CD4-positive, alpha-beta T cell (primary cell): ENCODE measurements at regions not wholly inside any gene's neighbourhood (a gene's known extent, or its start where the extent isn't known, plus 50 kb on each side); places are given as distances from the start of the nearest gene placed in this dataset.

Experiments
- ATAC-seq: fragments of 200-7000 bp; cut with Tn5 transposase; one replicate; pipeline ENCODE4 v1.10.0; 2022; ENCODE audit warnings: mild to moderate bottlenecking; ENCODE audit not compliant: poor library complexity
- CTCF ChIA-PET: fragments of 350-600 bp; sonication (Branson Sonifier 250); formaldehyde crosslinking; loops from one replicate; lab custom pipeline; 2021; ENCODE audit warnings: antibody characterized with exemption, inconsistent platforms; lab: Charles Lee
- POLR2A ChIA-PET: fragments of 350-600 bp; sonication (Branson Sonifier 250); formaldehyde crosslinking; loops from one replicate; lab custom pipeline; 2021; ENCODE audit warnings: antibody characterized with exemption, inconsistent platforms; lab: Charles Lee
- DNase-seq, 14 experiments: peaks; one replicate each; pipeline ENCODE4 v3.0.0-alpha.2; 2013 to 2020; ENCODE audit warnings: mixed read lengths in 2 of 14
- H3K27ac ChIP-seq, 2 donors: one replicate each; pipeline versions ENCODE4 v1.5.1 to v1.7.0; 2013; ENCODE audit warnings: low read length in 2 of 2, low read depth in 1 of 2, mild to moderate bottlenecking in 1 of 2
- H3K27me3 ChIP-seq, 2 experiments: 1 replicate in 1 of 2; 2 replicates in 1 of 2; pipeline versions ENCODE4 v1.6.1 to v1.7.0; 2013; ENCODE audit warnings: low read length in 2 of 2, control low read depth in 1 of 2, mild to moderate bottlenecking in 1 of 2, moderate library complexity in 1 of 2; ENCODE audit not compliant: insufficient read depth in 2 of 2, control insufficient read depth in 1 of 2
- H3K36me3 ChIP-seq: one replicate; pipeline ENCODE4 v1.6.1; 2013; ENCODE audit warnings: low read length, control low read depth; ENCODE audit not compliant: insufficient read depth
- H3K4me1 ChIP-seq: one replicate; pipeline ENCODE4 v1.6.1; 2013; ENCODE audit warnings: low read length, control low read depth; ENCODE audit not compliant: insufficient read depth
- H3K4me3 ChIP-seq: one replicate; pipeline ENCODE4 v1.5.1; 2013; ENCODE audit warnings: mild to moderate bottlenecking, low read length, moderate library complexity
- H3K9me3 ChIP-seq, 2 experiments: 1 replicate in 1 of 2; 2 replicates in 1 of 2; pipeline versions ENCODE4 v1.6.1 to v1.7.0; 2013; ENCODE audit warnings: low read length in 2 of 2, mild to moderate bottlenecking in 2 of 2, control low read depth in 1 of 2, moderate library complexity in 1 of 2; ENCODE audit not compliant: control insufficient read depth in 1 of 2, insufficient read depth in 1 of 2
- H3K27ac Mint-ChIP-seq: one replicate; pipeline ENCODE4 v1.8.0; 2020; ENCODE audit warnings: mixed read lengths
- H3K27me3 Mint-ChIP-seq: one replicate; pipeline ENCODE4 v1.8.0; 2021; ENCODE audit warnings: mixed read lengths
- H3K36me3 Mint-ChIP-seq: one replicate; pipeline ENCODE4 v1.8.0; 2021; ENCODE audit warnings: low read depth, mixed read lengths
- H3K4me1 Mint-ChIP-seq: one replicate; pipeline ENCODE4 v1.8.0; 2021; ENCODE audit warnings: low read depth, mixed read lengths
- H3K4me3 Mint-ChIP-seq: one replicate; pipeline ENCODE4 v1.8.0; 2020; ENCODE audit warnings: mild to moderate bottlenecking, mixed read lengths
- H3K9me3 Mint-ChIP-seq: one replicate; pipeline ENCODE4 v1.8.0; 2020; ENCODE audit warnings: mixed read lengths
- CTCF ChIP-seq: fragments of 200-600 bp; IDR thresholded peaks from one replicate; pipeline ENCODE4 v1.8.0; 2022; ENCODE audit warnings: antibody characterized with exemption, mild to moderate bottlenecking
- intact Hi-C, 2 experiments: fragments of 100-400 bp; cut with DNase I in 1 of 2; cut with micrococcal nuclease in 1 of 2; formaldehyde crosslinking; loops; one replicate each; pipeline versions ENCODE4 v1.15.1 to v1.9.0; 2023 to 2025; cut with DNase I, micrococcal nuclease

- ATAC-seq (no peak), DNase-seq (no peak)
- TF ChIP-seq CTCF: no peak
- CTCF ChIA-PET: no interaction called here
- no peaks in the 10 kb centered on the region for H3K9me3 ChIP-seq
- Mint-ChIP-seq H3K27me3 (no peaks in the 10 kb centered on the region), H3K27ac (no peak overlapping the region), H3K36me3 (no peaks in the 10 kb centered on the region), H3K4me1 (no peaks in the 10 kb centered on the region), H3K4me3 (no peak overlapping the region), H3K9me3 (no peaks in the 10 kb centered on the region)
- H3K27me3 ChIP-seq: no peaks in the 10 kb centered on the region
- no peaks in the 10 kb centered on the region for H3K36me3 ChIP-seq
- no peak overlapping the region for H3K4me3 ChIP-seq
- H3K27ac ChIP-seq: no peak overlapping the region
- H3K4me1 ChIP-seq: no peaks in the 10 kb centered on the region
- intact Hi-C loops: no loop called here
- POLR2A ChIA-PET: no interaction called here
Observed at GRCh38 chrX:39600222-39600621, 497.5 kb downstream of the BCOR start.

- Histone ChIP-seq H3K27ac (no peak overlapping the region), H3K4me1 (no peaks in the 10 kb centered on the region), H3K4me3 (no peak overlapping the region), H3K27me3 (no peaks in the 10 kb centered on the region), H3K36me3 (no peaks in the 10 kb centered on the region), H3K9me3 (no peaks in the 10 kb centered on the region)
- intact Hi-C loops: no loop called here
- ATAC-seq (no peak), DNase-seq (no peak)
- no peaks in the 10 kb centered on the region for H3K9me3 Mint-ChIP-seq
- no peak overlapping the region for H3K27ac Mint-ChIP-seq
- no peaks in the 10 kb centered on the region for H3K36me3 Mint-ChIP-seq
- no peak for TF ChIP-seq CTCF
- H3K27me3 Mint-ChIP-seq: no peaks in the 10 kb centered on the region
- H3K4me3 Mint-ChIP-seq: no peak overlapping the region
- ChIA-PET CTCF (no interaction called here), POLR2A (no interaction called here)
- no peaks in the 10 kb centered on the region for H3K4me1 Mint-ChIP-seq
Observed at GRCh38 chrX:39601231-39602177, 496.3 kb downstream of the BCOR start.

- H3K4me1 ChIP-seq: no peaks in the 10 kb centered on the region
- DNase-seq (no peak), ATAC-seq (no peak)
- H3K36me3 ChIP-seq: no peaks in the 10 kb centered on the region
- ChIA-PET POLR2A (no interaction called here), CTCF (no interaction called here)
- no peak overlapping the region for H3K4me3 Mint-ChIP-seq
- H3K4me1 Mint-ChIP-seq: no peaks in the 10 kb centered on the region
- no peak overlapping the region for H3K4me3 ChIP-seq
- no peaks in the 10 kb centered on the region for H3K36me3 Mint-ChIP-seq
- TF ChIP-seq CTCF: no peak
- H3K27ac ChIP-seq: no peak overlapping the region
- H3K9me3 Mint-ChIP-seq: no peaks in the 10 kb centered on the region
- H3K27me3 ChIP-seq: no peaks in the 10 kb centered on the region
- intact Hi-C loops: no loop called here
- no peak overlapping the region for H3K27ac Mint-ChIP-seq
- H3K27me3 Mint-ChIP-seq: no peaks in the 10 kb centered on the region
- H3K9me3 ChIP-seq: no peaks in the 10 kb centered on the region
Observed at GRCh38 chrX:39602195-39602594, 495.6 kb downstream of the BCOR start.
